SK-N-SH treated with all-trans-retinoic acid at 6 μM for 48 hours (cell line): ENCODE measurements at regions not wholly inside any gene's neighbourhood (a gene's known extent, or its start where the extent isn't known, plus 50 kb on each side); places are given as distances from the start of the nearest gene placed in this dataset.

Experiments
- ATAC-seq: fragments of 200-7000 bp; cut with Tn5 transposase; 3 replicates; pipeline ENCODE4 v1.9.1; 2020; ENCODE audit warnings: mild to moderate bottlenecking, moderate library complexity
- ARNTL ChIP-seq: fragments of 450-650 bp; formaldehyde crosslinking; IDR thresholded peaks from 2 replicates; pipeline ENCODE4 v1.5.0; 2020; ENCODE audit warnings: low read depth, mild to moderate bottlenecking, moderate library complexity, borderline replicate concordance
- BACH2 ChIP-seq: fragments of 250-450 bp; sonication (Bioruptor Pico); IDR thresholded peaks from 2 replicates; pipeline ENCODE4 v1.9.0; 2021; ENCODE audit warnings: mild to moderate bottlenecking, borderline replicate concordance
- CREB5 ChIP-seq: fragments of 250-450 bp; sonication (Bioruptor Pico); IDR thresholded peaks from 2 replicates; pipeline ENCODE4 v1.5.1; 2020; ENCODE audit warnings: low read depth, mild to moderate bottlenecking, moderate library complexity
- CSRNP3 ChIP-seq: fragments of 250-450 bp; sonication (Bioruptor Pico); IDR thresholded peaks from 2 replicates; pipeline ENCODE4 v1.5.1; 2021; ENCODE audit warnings: mild to moderate bottlenecking, moderate library complexity
- ESRRG ChIP-seq: fragments of 250-450 bp; sonication (Bioruptor Pico); IDR thresholded peaks from 2 replicates; pipeline ENCODE4 v1.6.1; 2021; ENCODE audit warnings: mild to moderate bottlenecking
- GLIS3 ChIP-seq: fragments of 250-450 bp; sonication (Bioruptor Pico); IDR thresholded peaks from 2 replicates; pipeline ENCODE4 v1.5.0; 2020; ENCODE audit warnings: mild to moderate bottlenecking, moderate library complexity
- ISL1 ChIP-seq: fragments of 250-450 bp; sonication (Bioruptor Pico); IDR thresholded peaks from 2 replicates; pipeline ENCODE4 v2.1.2; 2022; ENCODE audit warnings: mild to moderate bottlenecking, moderate library complexity
- PATZ1 ChIP-seq: fragments of 250-450 bp; sonication (Bioruptor Pico); IDR thresholded peaks from 2 replicates; pipeline ENCODE4 v1.8.0; 2020; ENCODE audit warnings: mild to moderate bottlenecking, moderate library complexity, borderline replicate concordance
- PPARA ChIP-seq: fragments of 250-450 bp; sonication (Bioruptor Pico); IDR thresholded peaks from 2 replicates; pipeline ENCODE4 v1.5.0; 2020; ENCODE audit warnings: mild to moderate bottlenecking, borderline replicate concordance
- RARB ChIP-seq: fragments of 250-450 bp; sonication (Bioruptor Pico); IDR thresholded peaks from 2 replicates; pipeline ENCODE4 v1.8.0; 2021; ENCODE audit warnings: mild to moderate bottlenecking, moderate library complexity
- SNAI2 ChIP-seq: fragments of 250-450 bp; sonication (Bioruptor Pico); IDR thresholded peaks from 2 replicates; pipeline ENCODE4 v1.5.0; 2020; ENCODE audit warnings: mild to moderate bottlenecking, moderate library complexity
- TOX ChIP-seq: fragments of 250-450 bp; sonication (Bioruptor Pico); IDR thresholded peaks from 2 replicates; pipeline ENCODE4 v1.8.0; 2021; ENCODE audit warnings: mild to moderate bottlenecking, moderate library complexity, borderline replicate concordance
- ZC3H10 ChIP-seq: fragments of 250-450 bp; sonication (Bioruptor Pico); IDR thresholded peaks from 2 replicates; pipeline ENCODE4 v1.5.1; 2021; ENCODE audit warnings: mild to moderate bottlenecking, moderate library complexity
- ZFP3 ChIP-seq: fragments of 250-450 bp; sonication (Bioruptor Pico); IDR thresholded peaks from 2 replicates; pipeline ENCODE4 v1.5.0; 2020; ENCODE audit warnings: mild to moderate bottlenecking, moderate library complexity
- ZNF565 ChIP-seq: fragments of 450-650 bp; formaldehyde crosslinking; conservative IDR thresholded peaks from 2 replicates; pipeline ENCODE4 v1.5.0; 2020; ENCODE audit warnings: low read depth, mild to moderate bottlenecking, moderate library complexity
- ZNF70 ChIP-seq: fragments of 450-650 bp; formaldehyde crosslinking; IDR thresholded peaks from 2 replicates; pipeline ENCODE4 v1.5.0; 2020; ENCODE audit warnings: mild to moderate bottlenecking, moderate library complexity
- ZNF8 ChIP-seq: fragments of 450-650 bp; formaldehyde crosslinking; IDR thresholded peaks from 2 replicates; pipeline ENCODE4 v1.5.0; 2020; ENCODE audit warnings: mild to moderate bottlenecking, moderate library complexity
- TF ChIP-seq, protein P1 (sequence below): fragments of 250-450 bp; sonication (Bioruptor Pico); IDR thresholded peaks from 2 replicates; pipeline ENCODE4 v1.5.0; 2020; ENCODE audit warnings: mild to moderate bottlenecking, moderate library complexity
- TF ChIP-seq, protein P2 (sequence below): fragments of 250-450 bp; sonication (Bioruptor Pico); IDR thresholded peaks from 2 replicates; pipeline ENCODE4 v1.8.0; 2021; ENCODE audit warnings: low read depth, mild to moderate bottlenecking, moderate library complexity, borderline replicate concordance

GRCh38 chr5:53376853-53377252 lies 103.6 kb upstream of the FST start:
- no peak for TF ChIP-seq TOX (CRISPR knock-in tag)
- ATAC-seq, result no peak

- TF ChIP-seq, protein P1, sequence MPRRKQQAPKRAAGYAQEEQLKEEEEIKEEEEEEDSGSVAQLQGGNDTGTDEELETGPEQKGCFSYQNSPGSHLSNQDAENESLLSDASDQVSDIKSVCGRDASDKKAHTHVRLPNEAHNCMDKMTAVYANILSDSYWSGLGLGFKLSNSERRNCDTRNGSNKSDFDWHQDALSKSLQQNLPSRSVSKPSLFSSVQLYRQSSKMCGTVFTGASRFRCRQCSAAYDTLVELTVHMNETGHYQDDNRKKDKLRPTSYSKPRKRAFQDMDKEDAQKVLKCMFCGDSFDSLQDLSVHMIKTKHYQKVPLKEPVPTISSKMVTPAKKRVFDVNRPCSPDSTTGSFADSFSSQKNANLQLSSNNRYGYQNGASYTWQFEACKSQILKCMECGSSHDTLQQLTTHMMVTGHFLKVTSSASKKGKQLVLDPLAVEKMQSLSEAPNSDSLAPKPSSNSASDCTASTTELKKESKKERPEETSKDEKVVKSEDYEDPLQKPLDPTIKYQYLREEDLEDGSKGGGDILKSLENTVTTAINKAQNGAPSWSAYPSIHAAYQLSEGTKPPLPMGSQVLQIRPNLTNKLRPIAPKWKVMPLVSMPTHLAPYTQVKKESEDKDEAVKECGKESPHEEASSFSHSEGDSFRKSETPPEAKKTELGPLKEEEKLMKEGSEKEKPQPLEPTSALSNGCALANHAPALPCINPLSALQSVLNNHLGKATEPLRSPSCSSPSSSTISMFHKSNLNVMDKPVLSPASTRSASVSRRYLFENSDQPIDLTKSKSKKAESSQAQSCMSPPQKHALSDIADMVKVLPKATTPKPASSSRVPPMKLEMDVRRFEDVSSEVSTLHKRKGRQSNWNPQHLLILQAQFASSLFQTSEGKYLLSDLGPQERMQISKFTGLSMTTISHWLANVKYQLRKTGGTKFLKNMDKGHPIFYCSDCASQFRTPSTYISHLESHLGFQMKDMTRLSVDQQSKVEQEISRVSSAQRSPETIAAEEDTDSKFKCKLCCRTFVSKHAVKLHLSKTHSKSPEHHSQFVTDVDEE (CRISPR knock-in tag), result no peak
- TF ChIP-seq ARNTL (CRISPR knock-in tag) (no peak), ZFP3 (CRISPR knock-in tag) (no peak), ESRRG (no peak), CSRNP3 (no peak), ZNF565 (no peak), PPARA (CRISPR knock-in tag) (no peak), PATZ1 (no peak), CREB5 (CRISPR knock-in tag) (no peak), ZC3H10 (CRISPR knock-in tag) (no peak), ISL1 (CRISPR knock-in tag) (no peak), BACH2 (CRISPR knock-in tag) (no peak), ZNF70 (CRISPR knock-in tag) (no peak), ZNF8 (CRISPR knock-in tag) (no peak), GLIS3 (CRISPR knock-in tag) (no peak), SNAI2 (CRISPR knock-in tag) (no peak), RARB (CRISPR knock-in tag) (no peak)
- TF ChIP-seq, protein P2, sequence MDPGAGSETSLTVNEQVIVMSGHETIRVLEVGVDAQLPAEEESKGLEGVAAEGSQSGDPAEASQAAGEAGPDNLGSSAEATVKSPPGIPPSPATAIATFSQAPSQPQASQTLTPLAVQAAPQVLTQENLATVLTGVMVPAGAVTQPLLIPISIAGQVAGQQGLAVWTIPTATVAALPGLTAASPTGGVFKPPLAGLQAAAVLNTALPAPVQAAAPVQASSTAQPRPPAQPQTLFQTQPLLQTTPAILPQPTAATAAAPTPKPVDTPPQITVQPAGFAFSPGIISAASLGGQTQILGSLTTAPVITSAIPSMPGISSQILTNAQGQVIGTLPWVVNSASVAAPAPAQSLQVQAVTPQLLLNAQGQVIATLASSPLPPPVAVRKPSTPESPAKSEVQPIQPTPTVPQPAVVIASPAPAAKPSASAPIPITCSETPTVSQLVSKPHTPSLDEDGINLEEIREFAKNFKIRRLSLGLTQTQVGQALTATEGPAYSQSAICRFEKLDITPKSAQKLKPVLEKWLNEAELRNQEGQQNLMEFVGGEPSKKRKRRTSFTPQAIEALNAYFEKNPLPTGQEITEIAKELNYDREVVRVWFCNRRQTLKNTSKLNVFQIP (CRISPR knock-in tag), result no peak
- ATAC-seq, result no peak; the same call in 2 of the 3 replicates
Measured at GRCh38 chr5:53378190-53378589, 102.2 kb upstream of the FST start.

GRCh38 chr5:53378590-53379247 lies 101.7 kb upstream of the FST start:
- TF ChIP-seq GLIS3 (CRISPR knock-in tag), result no peak
- no peak for TF ChIP-seq ZC3H10 (CRISPR knock-in tag)
- no peak for TF ChIP-seq ZNF8 (CRISPR knock-in tag)
- no peak for TF ChIP-seq SNAI2 (CRISPR knock-in tag)
- no peak for TF ChIP-seq ARNTL (CRISPR knock-in tag)
- no peak for TF ChIP-seq PATZ1
- no peak for TF ChIP-seq ISL1 (CRISPR knock-in tag)
- TF ChIP-seq, protein P2 (CRISPR knock-in tag), result no peak
- TF ChIP-seq ZFP3 (CRISPR knock-in tag), result no peak
- ATAC-seq, result peak; percentile 96
